HT1080 (cell line): ENCODE measurements at regions not wholly inside any gene's neighbourhood (a gene's known extent, or its start where the extent isn't known, plus 50 kb on each side); places are given as distances from the start of the nearest gene placed in this dataset.

Source experiments
- DNase-seq: peaks from one replicate; pipeline ENCODE4 v3.0.0-alpha.2; 2015; ENCODE audit warnings: low read depth

DNA sequence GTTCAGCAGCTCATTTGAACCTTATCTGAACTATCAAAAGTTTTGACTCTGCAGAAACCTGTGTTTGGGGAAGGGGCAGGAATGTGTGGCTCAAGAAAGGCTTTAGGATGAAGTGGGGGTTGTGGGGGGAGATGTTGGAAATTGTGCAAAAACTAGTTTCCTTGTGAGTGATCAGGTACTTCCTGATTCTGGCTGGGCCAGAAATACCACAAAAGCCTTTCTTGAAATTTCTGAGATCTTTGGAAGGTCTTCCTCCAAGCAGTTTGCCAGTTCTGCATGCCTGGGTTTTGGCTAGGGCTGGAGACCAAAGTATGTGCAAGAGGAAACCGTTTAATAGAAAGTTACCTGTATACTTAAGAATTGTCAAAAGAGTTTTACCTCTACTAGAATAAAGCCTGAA lies 116.6 kb downstream of the BMP2 start:
- no peak for DNase-seq

DNA sequence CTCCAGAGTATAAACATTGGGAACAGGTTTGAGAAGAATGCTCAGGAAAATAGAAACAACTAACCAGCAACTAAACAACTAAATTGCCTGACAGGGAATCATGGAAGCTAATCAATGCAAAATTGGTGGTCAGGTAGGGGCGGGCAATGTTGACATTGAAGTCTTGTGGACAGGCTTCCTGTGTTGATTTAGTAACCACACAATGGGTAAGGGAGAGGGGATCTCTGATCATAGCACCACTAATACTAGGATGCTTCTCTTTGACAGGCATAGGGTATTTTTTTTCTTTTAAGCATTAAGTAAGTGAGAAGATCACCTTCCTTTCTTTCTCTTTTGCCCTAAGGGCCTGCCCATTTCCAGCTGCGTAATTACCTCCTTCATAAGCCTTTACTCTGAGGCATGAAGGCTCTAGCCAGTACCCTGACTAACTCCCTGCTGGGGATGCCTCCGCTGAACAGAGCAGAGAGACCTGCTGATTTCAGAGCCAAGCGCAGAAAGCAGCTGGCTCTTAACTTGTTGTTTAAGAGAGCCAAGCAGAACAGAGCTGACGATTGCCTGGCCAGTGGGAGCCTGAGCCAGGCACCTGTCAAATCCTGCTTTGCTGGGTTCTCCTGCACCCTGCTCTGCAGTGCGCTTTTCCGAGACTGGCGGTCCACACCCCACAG lies 118.7 kb downstream of the BMP2 start:
- DNase-seq = no peak

DNA sequence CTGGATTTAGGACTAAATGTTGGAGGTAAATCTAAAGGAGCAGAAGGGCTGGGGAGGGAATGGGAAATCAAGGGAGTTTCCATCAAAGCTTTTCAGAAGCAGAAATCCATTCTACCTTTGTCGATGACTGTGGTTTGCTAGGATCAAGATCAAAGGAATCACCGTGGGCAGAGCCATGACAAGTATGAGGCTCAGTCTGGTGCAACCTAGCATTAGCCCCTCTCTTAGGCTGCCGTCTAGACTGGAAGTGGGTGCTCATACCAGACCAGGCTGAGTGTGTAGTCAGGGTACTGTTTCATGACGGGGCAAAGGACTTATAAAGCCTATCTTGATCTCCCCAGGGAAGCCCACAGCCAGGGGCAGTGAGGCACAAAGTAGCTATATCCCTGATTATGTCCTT lies 120.5 kb downstream of the BMP2 start:
- DNase-seq = no peak

DNA sequence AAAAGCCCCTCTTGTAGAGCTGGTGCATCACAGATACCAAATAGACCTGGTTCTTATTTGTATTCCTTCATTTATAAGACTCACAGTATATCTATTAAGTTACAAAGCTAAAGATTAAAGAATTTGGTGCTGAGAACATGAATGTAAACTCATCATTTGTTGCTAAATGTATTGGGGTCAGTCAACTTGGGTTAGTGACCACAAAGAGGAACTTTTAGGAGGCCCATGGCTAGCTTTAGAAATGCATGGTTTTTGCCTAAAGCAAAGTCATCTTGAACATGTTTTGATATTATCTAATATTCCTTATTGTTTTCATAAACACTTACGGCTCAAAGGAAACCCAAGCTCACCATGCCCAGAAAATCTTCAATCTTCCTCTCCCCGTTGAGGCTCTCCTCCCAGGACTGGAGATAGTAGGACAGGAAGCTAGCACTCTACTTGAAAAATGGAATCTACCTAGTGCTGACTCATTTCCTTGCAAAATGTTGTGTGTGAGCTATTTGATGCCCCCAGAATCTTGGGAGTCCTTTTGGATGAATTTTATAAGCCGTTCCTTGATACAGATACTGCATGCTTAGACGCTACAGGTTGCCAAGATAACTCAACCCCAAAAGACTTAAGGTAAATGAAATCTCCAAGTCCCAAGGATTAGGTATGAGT lies 121.4 kb downstream of the BMP2 start:
- DNase-seq = peak; percentile 6

DNA sequence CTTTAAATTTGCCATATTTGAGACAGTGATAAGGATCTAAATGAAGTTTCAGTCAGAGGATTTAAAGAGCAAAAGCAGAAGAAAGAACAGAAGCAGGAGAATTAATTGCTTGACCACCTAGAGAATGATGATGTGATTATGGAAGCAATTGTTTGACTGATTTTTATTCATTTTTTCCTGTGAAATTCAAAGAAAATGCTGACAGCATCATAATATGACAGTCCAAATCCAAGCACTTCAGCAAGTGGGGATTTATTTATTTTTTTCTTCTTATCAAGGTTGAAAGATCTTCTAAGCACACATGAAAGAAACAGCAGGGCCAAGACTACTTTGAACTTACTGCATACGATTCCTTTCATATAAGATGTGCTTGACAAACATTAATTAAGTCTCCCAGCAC lies 125.2 kb downstream of the BMP2 start:
- DNase-seq = no peak

DNA sequence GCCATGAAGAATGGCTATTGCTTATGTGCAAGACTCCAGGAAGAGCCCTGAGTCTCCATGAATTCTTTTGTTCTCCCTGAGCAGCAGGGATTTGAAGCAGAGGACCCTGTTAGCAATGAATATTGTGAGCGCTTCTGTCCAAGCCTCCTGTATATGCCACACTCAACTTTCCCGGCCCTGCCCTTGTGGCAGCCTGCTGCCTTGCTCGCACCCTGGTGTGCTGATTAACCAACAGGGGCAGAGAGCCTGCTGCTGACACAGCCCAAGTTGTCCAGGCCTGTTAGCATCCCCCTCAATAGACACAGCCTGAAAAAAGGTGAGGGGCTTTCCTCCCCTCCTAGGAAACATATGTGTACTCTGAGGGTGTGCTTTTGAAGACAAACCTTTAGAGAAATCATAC lies 131.4 kb downstream of the BMP2 start:
- no peak for DNase-seq

DNA sequence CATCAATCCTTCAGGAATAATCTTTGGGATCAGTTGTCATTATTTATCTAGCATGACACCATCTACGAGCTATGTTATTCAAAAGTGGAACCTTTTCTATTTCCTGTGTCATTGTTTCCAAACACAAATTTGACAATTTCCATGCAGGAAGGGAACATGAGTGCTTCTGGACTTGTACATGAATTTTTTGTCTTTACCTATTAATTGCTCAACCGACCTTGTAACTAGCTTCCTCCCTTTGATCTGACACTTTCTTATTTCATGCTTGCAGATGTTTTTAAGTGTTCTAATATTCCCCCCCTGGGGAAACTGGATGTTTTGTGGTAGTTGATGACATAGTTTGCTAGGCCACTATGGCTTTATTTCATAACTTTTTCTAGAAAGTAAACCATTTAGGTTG lies 139.4 kb downstream of the BMP2 start:
- DNase-seq = no peak

DNA sequence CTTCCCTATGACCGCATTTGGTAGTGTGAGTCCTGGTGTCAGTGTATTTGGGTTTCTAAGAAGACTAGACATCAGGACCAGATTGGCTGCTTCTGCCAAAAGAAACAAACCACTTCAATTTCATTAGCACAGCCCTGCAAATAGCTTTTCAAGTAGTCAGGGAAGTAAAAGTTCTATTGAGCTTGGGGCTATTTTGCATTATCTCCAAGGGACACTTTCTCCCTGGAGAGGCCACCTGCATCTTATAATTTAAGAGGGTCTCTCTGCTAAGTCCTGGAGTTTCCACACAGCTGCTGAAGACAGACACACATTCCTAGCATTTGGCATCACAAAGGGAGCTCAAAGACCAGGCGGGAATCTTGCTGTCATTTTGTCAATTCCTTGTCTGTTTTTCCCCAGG lies 141.2 kb downstream of the BMP2 start:
- DNase-seq = no peak

DNA sequence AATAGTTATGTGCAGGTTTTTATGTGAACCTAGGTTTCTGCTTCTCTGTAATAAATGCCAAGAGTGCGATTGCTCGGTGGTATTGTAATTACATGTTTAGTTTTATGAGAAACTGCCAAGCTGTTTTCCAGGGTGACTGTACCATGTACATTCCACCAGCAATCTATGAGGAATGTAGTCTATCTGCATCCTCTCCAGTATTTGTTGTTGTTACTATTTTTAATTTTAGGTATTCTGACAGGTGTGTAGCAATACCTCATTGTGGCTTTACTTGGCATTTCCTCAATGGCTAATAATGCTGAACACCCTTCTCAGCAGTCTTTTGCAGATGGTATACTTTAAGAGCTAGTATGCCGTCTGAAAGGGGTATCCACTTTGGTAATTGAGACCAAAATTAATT lies 142.1 kb downstream of the BMP2 start:
- no peak for DNase-seq

DNA sequence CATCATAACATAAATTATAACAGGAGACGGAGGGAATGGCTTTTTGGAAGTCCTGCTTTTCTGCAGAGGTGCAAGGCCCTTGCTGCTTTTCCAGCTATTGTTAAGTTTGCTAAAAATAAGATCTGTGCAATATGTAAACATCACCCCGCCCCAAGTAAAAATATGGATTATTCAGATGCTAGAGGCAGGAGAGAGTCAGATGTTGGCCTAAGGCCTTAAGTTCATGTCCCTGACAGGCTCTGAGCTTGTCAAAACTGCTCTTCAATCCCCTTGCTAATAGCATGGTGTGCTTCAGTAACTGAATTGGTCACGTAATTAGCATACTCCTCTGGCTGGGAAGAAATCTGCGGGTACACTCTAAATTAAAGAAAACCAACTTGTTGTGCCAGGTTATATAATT lies 147.5 kb downstream of the BMP2 start:
- no peak for DNase-seq

DNA sequence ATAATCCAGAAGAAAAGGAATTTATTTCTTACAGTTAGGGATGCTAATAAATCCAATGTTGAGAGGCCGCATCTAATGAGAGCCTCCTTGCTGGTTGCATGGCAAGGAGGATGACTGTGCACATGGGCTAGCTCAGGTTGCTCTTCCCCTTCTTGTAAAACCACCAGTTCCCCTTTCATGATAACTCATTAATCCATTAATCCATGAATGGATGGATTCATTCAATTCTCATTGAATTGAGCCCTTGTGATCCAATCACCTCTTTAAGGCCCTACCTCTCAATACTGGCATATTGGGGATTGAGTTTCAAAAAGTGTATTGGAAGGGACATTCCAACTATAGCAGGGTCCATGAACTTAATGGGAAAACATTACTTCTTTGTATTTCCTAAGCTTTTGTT lies 149.5 kb downstream of the BMP2 start:
- no peak for DNase-seq

DNA sequence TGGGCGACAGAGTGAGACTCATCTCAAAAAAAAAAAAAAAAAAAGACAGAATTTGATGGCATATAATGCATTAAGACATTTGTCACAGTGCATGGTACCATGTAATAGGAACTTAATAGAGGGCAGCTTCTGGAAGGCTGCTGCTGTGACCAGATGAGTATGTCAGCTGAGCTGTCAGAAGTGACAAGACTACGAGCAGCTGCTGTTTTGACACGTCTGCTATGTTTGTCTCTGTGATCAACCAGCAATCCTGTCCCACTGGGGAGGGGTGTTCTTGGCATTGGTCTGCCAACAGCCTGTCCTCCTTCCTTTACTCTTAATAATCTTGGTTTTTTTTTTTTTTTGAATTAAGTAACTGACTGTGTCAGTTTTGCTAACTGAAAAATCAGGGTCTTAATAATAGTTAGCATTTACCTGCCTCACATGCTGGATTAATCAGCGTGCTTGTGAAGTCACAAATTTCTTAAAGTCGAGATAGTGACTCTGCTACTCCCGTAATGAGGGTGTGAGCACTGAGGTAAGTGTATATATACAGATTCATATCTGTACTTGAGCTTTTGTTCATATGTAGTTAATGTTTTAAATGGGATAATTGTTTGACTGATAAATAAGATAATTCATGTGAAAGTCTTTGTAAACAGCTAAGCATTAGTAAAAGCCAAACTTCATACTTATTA lies 152.4 kb downstream of the BMP2 start:
- no peak for DNase-seq

DNA sequence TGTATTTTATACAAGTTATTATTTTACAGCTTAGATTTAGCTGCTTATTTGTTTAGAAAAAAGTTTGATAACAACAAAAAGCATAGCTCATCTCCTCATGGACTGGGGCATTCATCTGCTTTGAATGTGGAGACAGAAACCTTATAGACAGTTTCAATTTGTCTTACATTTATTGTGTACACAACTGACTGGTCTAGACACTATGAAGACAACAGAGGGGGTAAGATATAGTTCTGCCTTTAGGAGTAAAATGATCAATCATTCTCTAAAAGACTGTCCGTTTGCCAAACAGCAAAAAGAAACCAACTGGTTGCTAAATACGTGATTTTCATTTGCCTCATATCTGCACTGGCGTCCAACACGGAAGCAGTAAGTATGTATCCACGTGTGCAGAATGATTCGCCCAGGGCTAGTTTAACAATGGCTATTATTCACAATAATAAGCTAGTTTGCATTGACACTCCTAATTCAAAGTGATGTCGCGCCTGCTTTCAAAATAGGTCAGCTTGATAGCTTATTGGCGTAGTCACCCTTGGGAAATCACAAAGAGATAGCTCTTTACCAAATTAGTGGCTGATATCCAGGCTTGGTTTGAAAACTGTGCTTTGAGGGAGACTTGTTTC lies 153.6 kb downstream of the BMP2 start:
- no peak for DNase-seq

DNA sequence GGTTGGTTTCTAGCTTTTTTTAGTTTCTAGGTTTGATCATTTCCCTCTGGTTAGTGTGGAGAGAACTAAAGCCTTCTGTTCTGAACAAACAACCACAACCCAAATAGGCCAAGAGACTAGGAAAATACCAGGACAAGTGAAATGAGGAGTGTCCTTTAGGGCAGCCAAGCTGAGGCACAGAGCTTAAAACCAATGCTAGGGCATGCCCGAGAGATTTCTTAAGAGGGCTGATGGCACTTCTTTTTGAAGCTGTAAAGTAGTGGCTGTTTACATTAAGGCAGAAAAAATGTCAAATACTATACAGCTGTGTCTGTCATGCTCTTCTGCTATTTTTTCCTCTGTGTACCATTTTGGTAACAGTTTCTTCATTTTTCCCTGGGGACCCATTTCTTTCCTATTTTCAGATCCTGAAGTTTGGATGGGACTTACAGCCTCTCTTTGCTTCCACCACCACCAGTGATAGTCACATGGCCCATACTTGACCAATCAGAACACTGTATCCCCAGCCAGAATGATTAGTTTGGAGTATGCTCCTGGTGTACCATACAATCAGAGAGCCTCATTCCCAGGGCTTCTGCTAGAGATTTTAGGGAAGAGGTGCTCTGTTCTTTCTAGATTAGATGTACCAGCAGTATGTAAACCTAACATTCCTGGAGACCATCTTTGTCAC lies 154.4 kb downstream of the BMP2 start:
- DNase-seq = no peak

DNA sequence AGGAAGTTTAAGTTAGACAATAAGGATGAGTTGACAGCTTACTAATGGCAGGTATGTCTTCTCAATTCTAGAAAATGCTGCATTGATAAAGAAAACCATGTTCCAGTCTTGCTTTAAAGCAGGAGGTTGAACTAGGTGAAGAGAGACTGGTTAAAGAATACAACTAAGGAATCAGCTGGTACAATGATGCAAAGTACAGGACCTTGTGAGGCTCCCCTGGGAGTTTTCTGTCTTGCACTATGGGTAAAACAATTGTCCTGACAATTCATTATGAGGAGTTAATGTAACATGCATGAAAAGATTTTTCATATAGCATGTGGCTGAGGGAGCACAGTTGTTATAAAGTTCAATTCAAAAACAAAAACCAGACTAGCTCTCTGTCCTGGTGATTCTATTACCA lies 157.2 kb downstream of the BMP2 start:
- no peak for DNase-seq

DNA sequence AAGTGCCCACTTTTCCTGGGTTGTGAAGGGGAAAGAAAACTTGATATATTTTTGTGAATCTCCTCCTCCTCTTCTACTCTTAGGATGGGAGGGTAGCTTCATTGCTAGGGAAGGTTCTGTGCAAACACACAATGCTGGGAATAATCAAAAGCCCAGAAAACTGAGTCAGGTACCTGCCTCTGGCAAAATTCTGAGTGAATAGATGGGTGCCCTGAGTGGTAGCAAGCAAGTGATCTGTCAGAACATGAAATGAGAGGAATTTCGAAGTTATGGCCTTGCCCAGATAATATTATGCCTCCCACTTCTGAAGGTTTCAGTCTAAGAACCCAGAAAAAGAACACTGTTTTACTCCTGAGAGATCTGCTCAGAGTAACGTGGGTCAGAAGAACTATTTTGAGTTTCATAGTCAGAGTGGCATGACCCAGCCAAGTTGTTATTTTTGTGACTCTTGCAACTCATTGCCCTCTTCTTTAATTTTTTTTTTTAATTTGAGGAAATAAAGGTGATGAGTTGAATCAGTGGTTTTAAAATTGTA lies 158.3 kb downstream of the BMP2 start:
- DNase-seq = no peak

DNA sequence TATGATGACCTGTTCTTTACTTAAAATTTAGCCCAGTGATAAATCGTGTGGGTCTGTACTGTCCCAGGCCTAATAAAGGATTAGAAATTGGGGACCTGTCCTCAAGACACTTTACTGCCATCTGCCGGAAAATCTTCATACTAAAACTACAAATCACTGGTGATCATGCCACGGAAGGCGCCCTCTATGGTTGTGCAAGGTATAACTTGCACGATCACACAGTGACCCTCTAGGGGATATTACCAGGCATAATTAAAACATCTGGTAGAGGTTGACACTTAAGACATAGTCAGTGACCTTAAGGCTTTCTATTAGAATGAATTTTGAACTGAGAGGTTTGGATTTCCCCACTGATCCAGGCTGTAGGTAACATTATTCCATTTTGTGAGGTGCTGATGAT lies 172.6 kb downstream of the BMP2 start:
- peak; percentile 49 for DNase-seq

DNA sequence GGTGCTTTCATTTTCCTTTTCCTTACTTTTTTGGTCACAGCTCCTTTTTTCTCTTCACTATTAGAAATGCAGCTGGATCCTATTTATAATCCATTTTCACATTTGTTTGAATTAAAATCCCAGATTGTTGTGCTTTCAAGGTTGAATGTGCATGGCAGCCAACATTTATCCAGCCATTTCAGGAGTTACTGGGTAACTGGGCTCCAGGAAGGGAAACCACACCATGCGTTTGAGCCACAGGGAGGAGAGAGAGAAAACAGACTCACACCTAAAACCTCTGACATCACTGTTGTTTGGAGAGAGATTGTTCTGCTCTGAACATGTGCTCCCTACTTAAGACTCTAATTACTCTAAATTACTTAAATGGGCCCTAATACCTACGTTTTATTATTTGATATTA lies 173.4 kb downstream of the BMP2 start:
- no peak for DNase-seq

DNA sequence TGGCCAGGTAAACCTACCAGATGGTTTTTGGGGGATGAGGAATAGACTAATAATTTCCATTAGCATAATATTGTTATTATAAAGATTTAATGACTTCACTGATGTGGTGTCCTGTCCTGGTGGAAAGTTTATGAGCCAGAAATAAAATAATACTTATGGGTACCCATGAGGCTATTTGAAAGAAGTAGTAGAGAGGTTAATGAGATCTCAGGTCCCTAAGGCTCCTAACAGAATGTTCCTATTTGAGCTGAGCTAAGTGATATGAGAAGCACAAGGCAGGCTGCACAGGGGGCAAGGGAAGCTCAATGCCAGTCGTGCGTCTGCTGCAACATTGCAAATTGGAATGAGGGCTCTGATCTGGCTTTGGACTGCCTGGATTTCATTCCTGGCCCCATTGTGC lies 174.1 kb downstream of the BMP2 start:
- DNase-seq = no peak

DNA sequence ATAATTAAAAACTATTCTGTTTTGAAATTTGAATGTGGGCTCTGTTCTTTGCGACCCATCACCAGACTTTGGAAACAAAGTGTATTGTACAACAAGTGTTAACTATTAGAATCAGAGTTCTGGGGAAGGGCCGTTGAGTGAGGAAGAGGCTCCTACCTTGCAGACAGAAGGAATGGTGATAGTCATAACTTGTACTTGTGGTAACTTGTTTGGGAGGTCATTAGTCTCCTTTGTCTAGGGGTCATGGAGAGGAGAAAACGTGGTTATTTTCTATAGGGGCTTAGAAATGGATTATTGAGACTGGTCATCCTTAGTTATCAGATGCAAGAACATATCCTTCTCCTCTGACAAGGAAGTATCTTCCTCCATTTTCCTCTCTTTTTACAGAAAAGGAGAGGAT lies 174.8 kb downstream of the BMP2 start:
- DNase-seq = no peak

DNA sequence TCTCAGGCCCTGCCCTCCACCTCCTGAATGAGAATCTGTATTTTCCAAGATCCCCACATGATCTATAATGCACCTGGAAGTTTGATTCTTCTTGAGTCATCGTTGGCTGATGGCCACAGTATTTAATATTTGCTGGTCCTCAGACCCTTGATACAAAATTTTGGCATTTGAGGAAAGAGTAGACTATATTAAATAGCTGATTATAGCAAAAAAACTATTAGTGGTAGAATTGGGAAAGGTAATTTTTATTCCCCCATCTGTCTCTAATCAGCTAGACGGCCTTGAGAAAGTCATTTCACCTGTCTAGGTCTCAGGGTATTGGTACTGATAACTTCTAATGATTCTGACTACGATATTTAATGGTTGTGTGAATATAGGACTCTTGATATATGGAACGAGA lies 176.8 kb downstream of the BMP2 start:
- DNase-seq = no peak

DNA sequence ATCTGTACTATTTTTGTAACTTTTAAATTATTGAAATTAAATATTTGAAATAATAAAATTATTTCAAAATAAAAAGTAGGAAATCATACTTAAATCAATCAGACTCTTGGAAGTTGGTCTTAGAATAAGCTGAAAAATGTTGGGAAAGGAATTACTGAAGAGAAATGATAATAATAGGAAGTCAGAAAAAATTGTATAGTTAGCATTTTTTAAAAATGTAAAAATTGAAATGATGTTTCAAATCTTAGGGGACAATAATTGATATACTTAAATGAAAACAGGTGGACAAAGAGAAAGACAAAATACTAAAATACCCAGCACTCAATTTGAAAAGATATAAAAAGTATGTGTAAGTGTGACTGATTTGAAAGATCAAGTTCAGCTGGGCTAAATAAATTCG lies 186.1 kb downstream of the BMP2 start:
- DNase-seq = no peak
